ENCODE measurements at regions not wholly inside any gene's neighbourhood (a gene's known extent, or its start where the extent isn't known, plus 50 kb on each side); places are given as distances from the start of the nearest gene placed in this dataset.

DNA sequence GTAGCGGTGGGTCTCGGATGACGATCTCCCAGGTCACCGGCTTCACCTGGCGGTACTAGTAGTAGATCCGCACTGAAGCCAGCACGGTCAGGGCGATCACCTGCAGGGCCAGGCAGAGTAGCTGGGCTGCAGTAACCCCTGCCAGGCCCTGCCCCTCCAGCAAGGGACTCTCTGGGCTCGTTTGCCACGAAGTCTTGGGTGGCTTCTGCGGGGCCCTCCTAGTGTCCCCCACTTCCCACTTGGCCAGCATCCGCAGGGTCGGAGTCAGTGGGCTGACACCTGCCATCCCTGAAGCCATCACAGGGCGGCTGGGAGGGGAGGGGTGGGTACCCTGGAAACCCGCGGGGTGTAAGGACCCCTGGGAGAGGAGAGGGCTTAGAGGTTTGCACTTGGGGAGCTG, 214.0 kb downstream of the OR4C45 start:
- no peak overlapping the region for H2AFZ ChIP-seq (ENCODE audit: low read length)
- H3K4me2 ChIP-seq (ENCODE audit: insufficient read depth, insufficient read length, low read length): no peak overlapping the region
- H3K56ac ChIP-seq (ENCODE audit: insufficient read length, low read depth, low read length): no peak overlapping the region
- H3K14ac ChIP-seq (ENCODE audit: insufficient read depth, low read length): no peak overlapping the region
- H4K5ac ChIP-seq (ENCODE audit: insufficient read length, low read depth, low read length): no peak overlapping the region
- Mint-ChIP-seq H3K27ac (no peak overlapping the region), H3K4me1 (no peaks in the 10 kb centered on the region), H3K4me3 (no peak overlapping the region), H3K27me3 (ENCODE audit: low read depth) (no peaks in the 10 kb centered on the region; the same call in 1 of the 2 replicates), H3K9me3 (peaks cover 78 to 90% of the 10 kb centered on the region in 2 experiments), H3K36me3 (ENCODE audit: insufficient read depth in 1 of 3, low read depth in 3 of 3) (peaks cover 4 to 21% (median 6%) of the 10 kb centered on the region in 3 experiments; a peak in 6 of 7 replicates)
- no peaks in the 10 kb centered on the region for H3K79me2 ChIP-seq (ENCODE audit: insufficient read depth, low read length)
- no peak overlapping the region for H3K9ac ChIP-seq (ENCODE audit: extremely low read depth, insufficient read length, low read length)
- no peak overlapping the region for H3K23ac ChIP-seq (ENCODE audit: insufficient read length, low read depth, low read length)
- H2BK20ac ChIP-seq (ENCODE audit: low read depth, low read length, poor library complexity, severe bottlenecking): no peak overlapping the region
- H3K4ac ChIP-seq (ENCODE audit: low read depth, low read length): no peak overlapping the region
- no peaks in the 10 kb centered on the region for H3K23me2 ChIP-seq (ENCODE audit: insufficient read length, low read depth, low read length, poor library complexity, severe bottlenecking)
- H3K27ac ChIP-seq (ENCODE audit: insufficient read length, low read depth, low read length): no peak overlapping the region
- H2BK5ac ChIP-seq (ENCODE audit: insufficient read length, low read length): no peak overlapping the region
- no peaks in the 10 kb centered on the region for H3K27me3 ChIP-seq (ENCODE audit: insufficient read depth, low read length)
- WGBS (ENCODE audit: extremely low coverage, insufficient read length, low lambda C conversion rate): no CpG with 5 or more reads among the region's 16 CpGs
- TF ChIP-seq, protein P1, sequence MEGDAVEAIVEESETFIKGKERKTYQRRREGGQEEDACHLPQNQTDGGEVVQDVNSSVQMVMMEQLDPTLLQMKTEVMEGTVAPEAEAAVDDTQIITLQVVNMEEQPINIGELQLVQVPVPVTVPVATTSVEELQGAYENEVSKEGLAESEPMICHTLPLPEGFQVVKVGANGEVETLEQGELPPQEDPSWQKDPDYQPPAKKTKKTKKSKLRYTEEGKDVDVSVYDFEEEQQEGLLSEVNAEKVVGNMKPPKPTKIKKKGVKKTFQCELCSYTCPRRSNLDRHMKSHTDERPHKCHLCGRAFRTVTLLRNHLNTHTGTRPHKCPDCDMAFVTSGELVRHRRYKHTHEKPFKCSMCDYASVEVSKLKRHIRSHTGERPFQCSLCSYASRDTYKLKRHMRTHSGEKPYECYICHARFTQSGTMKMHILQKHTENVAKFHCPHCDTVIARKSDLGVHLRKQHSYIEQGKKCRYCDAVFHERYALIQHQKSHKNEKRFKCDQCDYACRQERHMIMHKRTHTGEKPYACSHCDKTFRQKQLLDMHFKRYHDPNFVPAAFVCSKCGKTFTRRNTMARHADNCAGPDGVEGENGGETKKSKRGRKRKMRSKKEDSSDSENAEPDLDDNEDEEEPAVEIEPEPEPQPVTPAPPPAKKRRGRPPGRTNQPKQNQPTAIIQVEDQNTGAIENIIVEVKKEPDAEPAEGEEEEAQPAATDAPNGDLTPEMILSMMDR (conservative IDR thresholded peaks at IDR 0.05): no peak
- no peak overlapping the region for H4K91ac ChIP-seq (ENCODE audit: insufficient read length, low read depth, low read length)
- no peaks in the 10 kb centered on the region for H3K4me1 ChIP-seq (ENCODE audit: insufficient read depth, low read length)
- H4K8ac ChIP-seq (replicated peaks; ENCODE audit: insufficient read length, low read depth, low read length): no peak overlapping the region
- no peaks in the 10 kb centered on the region for H3K79me1 ChIP-seq (ENCODE audit: insufficient read depth, low read depth, low read length, poor library complexity, severe bottlenecking)
- peaks cover 61% of the 10 kb centered on the region for H3K9me3 ChIP-seq (ENCODE audit: control insufficient read depth, low read depth, low read length)
- no peaks in the 10 kb centered on the region for H4K20me1 ChIP-seq (ENCODE audit: control insufficient read depth, insufficient read depth, insufficient read length)
- no peak for DNase-seq
- no peak overlapping the region for H2AK5ac ChIP-seq (ENCODE audit: insufficient read length, low read length)
- H2BK12ac ChIP-seq (ENCODE audit: insufficient read length, low read depth, low read length): no peak overlapping the region
- H3K18ac ChIP-seq (ENCODE audit: insufficient read length, low read depth, low read length): no peak overlapping the region
- H2BK120ac ChIP-seq (ENCODE audit: low read depth, low read length, poor library complexity, severe bottlenecking): no peak overlapping the region
- H2BK15ac ChIP-seq (ENCODE audit: low read depth, low read length): no peak overlapping the region
- H3T11ph ChIP-seq (ENCODE audit: low read length): no peak overlapping the region

Data from H9 (cell line).